Astrocyte (in vitro differentiated cells and primary cell): ENCODE measurements at regions not wholly inside any gene's neighbourhood (a gene's known extent, or its start where the extent isn't known, plus 50 kb on each side); places are given as distances from the start of the nearest gene placed in this dataset.

Experiments used
- CTCF ChIP-seq: IDR thresholded peaks from 2 replicates; pipeline ENCODE4 v1.5.1; 2011; ENCODE audit warnings: low read depth, mild to moderate bottlenecking, inconsistent platforms, low read length, moderate library complexity; ENCODE audit not compliant: insufficient read depth
- EZH2 ChIP-seq: IDR thresholded peaks from 2 replicates; pipeline ENCODE4 v1.6.1; 2012; ENCODE audit warnings: mild to moderate bottlenecking, low read length, inconsistent platforms; ENCODE audit not compliant: insufficient read depth

- TF ChIP-seq CTCF, result peak; percentile 9
- TF ChIP-seq EZH2, result no peak
These were observed 79.1 kb upstream of the LMO3 start for GRCh38 chr12:16685107-16685506.
